SK-N-SH treated with all-trans-retinoic acid at 6 μM for 48 hours (cell line): ENCODE measurements at regions not wholly inside any gene's neighbourhood (a gene's known extent, or its start where the extent isn't known, plus 50 kb on each side); places are given as distances from the start of the nearest gene placed in this dataset.

ENCODE experiments used
- BACH2 ChIP-seq: fragments of 250-450 bp; sonication (Bioruptor Pico); IDR thresholded peaks from 2 replicates; pipeline ENCODE4 v1.9.0; 2021; ENCODE audit warnings: mild to moderate bottlenecking, borderline replicate concordance
- GLIS3 ChIP-seq: fragments of 250-450 bp; sonication (Bioruptor Pico); IDR thresholded peaks from 2 replicates; pipeline ENCODE4 v1.5.0; 2020; ENCODE audit warnings: mild to moderate bottlenecking, moderate library complexity
- ISL1 ChIP-seq: fragments of 250-450 bp; sonication (Bioruptor Pico); IDR thresholded peaks from 2 replicates; pipeline ENCODE4 v2.1.2; 2022; ENCODE audit warnings: mild to moderate bottlenecking, moderate library complexity
- RARB ChIP-seq: fragments of 250-450 bp; sonication (Bioruptor Pico); IDR thresholded peaks from 2 replicates; pipeline ENCODE4 v1.8.0; 2021; ENCODE audit warnings: mild to moderate bottlenecking, moderate library complexity
- ZFP3 ChIP-seq: fragments of 250-450 bp; sonication (Bioruptor Pico); IDR thresholded peaks from 2 replicates; pipeline ENCODE4 v1.5.0; 2020; ENCODE audit warnings: mild to moderate bottlenecking, moderate library complexity
- ZFP30 ChIP-seq: fragments of 450-650 bp; formaldehyde crosslinking; IDR thresholded peaks from 2 replicates; pipeline ENCODE4 v1.5.0; 2022; ENCODE audit warnings: mild to moderate bottlenecking, moderate library complexity
- TF ChIP-seq, protein P1 (sequence below): fragments of 250-450 bp; sonication (Bioruptor Pico); IDR thresholded peaks from 2 replicates; pipeline ENCODE4 v1.5.1; 2021; ENCODE audit warnings: mild to moderate bottlenecking, moderate library complexity
- TF ChIP-seq, protein P2 (sequence below): fragments of 250-450 bp; sonication (Bioruptor Pico); IDR thresholded peaks from 2 replicates; pipeline ENCODE4 v1.5.0; 2020; ENCODE audit warnings: mild to moderate bottlenecking, moderate library complexity
- TF ChIP-seq, protein P3 (sequence below): fragments of 250-450 bp; sonication (Bioruptor Pico); IDR thresholded peaks from 2 replicates; pipeline ENCODE4 v1.5.1; 2020; ENCODE audit warnings: low read depth, mild to moderate bottlenecking, moderate library complexity

DNA sequence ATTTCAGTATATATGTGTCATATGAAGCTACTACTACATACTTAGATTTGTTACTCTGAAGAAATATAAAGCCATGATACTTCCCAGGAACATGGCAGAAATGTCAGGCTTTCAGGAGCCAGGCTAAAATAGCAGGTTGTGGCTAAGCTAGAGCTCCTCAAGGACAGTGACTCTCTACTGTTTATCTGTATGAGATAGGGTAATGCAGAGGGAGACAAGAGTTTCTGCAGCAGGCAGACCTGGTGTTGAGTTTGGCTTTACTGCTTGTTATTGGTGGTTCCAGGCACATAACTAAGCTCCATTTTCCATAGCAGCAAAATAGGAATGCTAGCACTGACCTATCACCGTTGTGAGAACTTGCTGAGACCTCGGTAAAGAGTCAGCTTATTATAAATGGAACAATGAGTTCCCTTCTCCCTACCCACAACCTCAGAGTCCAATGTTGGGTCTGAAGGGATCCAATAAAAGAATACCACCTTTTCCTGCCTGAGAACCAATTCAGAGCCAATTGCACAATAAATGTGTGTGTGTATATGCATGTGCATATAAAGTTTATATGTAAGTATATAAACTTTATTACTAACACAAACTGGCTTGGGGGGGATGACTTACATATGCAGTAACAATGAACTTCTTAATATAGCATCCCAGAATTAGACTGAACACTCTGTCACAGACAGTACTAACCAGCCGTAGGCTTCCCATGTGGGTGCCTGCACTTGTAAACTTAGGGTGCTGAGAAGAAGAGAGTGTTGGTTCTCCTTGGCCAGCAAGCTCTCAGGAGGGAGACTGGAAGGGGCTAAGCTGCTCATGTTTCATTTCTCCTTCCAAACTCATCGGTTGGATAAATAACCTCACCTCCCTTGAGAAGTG is 51.9 kb upstream of the PAQR3 start:
- no peak for TF ChIP-seq BACH2
- no peak for TF ChIP-seq GLIS3 (CRISPR knock-in tag)
- TF ChIP-seq, protein P1, sequence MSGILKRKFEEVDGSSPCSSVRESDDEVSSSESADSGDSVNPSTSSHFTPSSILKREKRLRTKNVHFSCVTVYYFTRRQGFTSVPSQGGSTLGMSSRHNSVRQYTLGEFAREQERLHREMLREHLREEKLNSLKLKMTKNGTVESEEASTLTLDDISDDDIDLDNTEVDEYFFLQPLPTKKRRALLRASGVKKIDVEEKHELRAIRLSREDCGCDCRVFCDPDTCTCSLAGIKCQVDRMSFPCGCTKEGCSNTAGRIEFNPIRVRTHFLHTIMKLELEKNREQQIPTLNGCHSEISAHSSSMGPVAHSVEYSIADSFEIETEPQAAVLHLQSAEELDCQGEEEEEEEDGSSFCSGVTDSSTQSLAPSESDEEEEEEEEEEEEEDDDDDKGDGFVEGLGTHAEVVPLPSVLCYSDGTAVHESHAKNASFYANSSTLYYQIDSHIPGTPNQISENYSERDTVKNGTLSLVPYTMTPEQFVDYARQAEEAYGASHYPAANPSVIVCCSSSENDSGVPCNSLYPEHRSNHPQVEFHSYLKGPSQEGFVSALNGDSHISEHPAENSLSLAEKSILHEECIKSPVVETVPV = no peak
- TF ChIP-seq ISL1 (CRISPR knock-in tag) = no peak
- no peak for TF ChIP-seq RARB (CRISPR knock-in tag)
- TF ChIP-seq ZFP3 = no peak
- TF ChIP-seq, protein P2, sequence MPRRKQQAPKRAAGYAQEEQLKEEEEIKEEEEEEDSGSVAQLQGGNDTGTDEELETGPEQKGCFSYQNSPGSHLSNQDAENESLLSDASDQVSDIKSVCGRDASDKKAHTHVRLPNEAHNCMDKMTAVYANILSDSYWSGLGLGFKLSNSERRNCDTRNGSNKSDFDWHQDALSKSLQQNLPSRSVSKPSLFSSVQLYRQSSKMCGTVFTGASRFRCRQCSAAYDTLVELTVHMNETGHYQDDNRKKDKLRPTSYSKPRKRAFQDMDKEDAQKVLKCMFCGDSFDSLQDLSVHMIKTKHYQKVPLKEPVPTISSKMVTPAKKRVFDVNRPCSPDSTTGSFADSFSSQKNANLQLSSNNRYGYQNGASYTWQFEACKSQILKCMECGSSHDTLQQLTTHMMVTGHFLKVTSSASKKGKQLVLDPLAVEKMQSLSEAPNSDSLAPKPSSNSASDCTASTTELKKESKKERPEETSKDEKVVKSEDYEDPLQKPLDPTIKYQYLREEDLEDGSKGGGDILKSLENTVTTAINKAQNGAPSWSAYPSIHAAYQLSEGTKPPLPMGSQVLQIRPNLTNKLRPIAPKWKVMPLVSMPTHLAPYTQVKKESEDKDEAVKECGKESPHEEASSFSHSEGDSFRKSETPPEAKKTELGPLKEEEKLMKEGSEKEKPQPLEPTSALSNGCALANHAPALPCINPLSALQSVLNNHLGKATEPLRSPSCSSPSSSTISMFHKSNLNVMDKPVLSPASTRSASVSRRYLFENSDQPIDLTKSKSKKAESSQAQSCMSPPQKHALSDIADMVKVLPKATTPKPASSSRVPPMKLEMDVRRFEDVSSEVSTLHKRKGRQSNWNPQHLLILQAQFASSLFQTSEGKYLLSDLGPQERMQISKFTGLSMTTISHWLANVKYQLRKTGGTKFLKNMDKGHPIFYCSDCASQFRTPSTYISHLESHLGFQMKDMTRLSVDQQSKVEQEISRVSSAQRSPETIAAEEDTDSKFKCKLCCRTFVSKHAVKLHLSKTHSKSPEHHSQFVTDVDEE (CRISPR knock-in tag) = no peak
- no peak for TF ChIP-seq ZFP30 (CRISPR knock-in tag)
- TF ChIP-seq, protein P3, sequence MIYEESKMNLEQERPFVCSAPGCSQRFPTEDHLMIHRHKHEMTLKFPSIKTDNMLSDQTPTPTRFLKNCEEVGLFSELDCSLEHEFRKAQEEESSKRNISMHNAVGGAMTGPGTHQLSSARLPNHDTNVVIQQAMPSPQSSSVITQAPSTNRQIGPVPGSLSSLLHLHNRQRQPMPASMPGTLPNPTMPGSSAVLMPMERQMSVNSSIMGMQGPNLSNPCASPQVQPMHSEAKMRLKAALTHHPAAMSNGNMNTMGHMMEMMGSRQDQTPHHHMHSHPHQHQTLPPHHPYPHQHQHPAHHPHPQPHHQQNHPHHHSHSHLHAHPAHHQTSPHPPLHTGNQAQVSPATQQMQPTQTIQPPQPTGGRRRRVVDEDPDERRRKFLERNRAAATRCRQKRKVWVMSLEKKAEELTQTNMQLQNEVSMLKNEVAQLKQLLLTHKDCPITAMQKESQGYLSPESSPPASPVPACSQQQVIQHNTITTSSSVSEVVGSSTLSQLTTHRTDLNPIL (CRISPR knock-in tag) = no peak
